ENCODE measurements at regions not wholly inside any gene's neighbourhood (a gene's known extent, or its start where the extent isn't known, plus 50 kb on each side); places are given as distances from the start of the nearest gene placed in this dataset.
"Not testable (repeated sequence)": the region's sequence is repeated elsewhere in the genome, so short reads cannot be mapped to it uniquely, and the experiment has no call there.

- not testable (repeated sequence) for TF ChIP-seq CTCF (IDR thresholded peaks at IDR 0.05; ENCODE audit: low read depth, low read length); POLR2A (IDR thresholded peaks at IDR 0.05; ENCODE audit: extremely low read depth, insufficient read length); MYC (IDR thresholded peaks at IDR 0.05; ENCODE audit: low read depth, low read length)
- TF ChIP-seq, protein P1, sequence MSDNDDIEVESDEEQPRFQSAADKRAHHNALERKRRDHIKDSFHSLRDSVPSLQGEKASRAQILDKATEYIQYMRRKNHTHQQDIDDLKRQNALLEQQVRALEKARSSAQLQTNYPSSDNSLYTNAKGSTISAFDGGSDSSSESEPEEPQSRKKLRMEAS (IDR thresholded peaks at IDR 0.05; ENCODE audit: low read depth, low read length): not testable (repeated sequence)
Observed at GRCh38 chrX:65854437-65854836, 185.4 kb downstream of the VSIG4 start.
